ENCODE measurements at regions not wholly inside any gene's neighbourhood (a gene's known extent, or its start where the extent isn't known, plus 50 kb on each side); places are given as distances from the start of the nearest gene placed in this dataset.

GRCh38 chr12:127294651-127295210 lies 972.2 kb upstream of the TMEM132C start:
- no peaks in the 10 kb centered on the region for H3K36me3 ChIP-seq (ENCODE audit: insufficient read depth, low read length)
- no peaks in the 10 kb centered on the region for H3K9me3 ChIP-seq (ENCODE audit: low read length)
- H3K27ac ChIP-seq (ENCODE audit: low read length), result no peak overlapping the region
- H3K4me2 ChIP-seq (ENCODE audit: low read length), result no peak overlapping the region
- H3K4me3 ChIP-seq (ENCODE audit: low read length), result no peak overlapping the region
- no peaks in the 10 kb centered on the region for H3F3A ChIP-seq (ENCODE audit: insufficient read depth, low read length, poor library complexity, severe bottlenecking)
- no peaks in the 10 kb centered on the region for H3K9me2 ChIP-seq (ENCODE audit: insufficient read depth, low read length)
- no peaks in the 10 kb centered on the region for H4K20me1 ChIP-seq (ENCODE audit: insufficient read depth)
- H2AFZ ChIP-seq (ENCODE audit: low read depth, low read length), result no peak overlapping the region
- TF ChIP-seq TAF1 (IDR thresholded peaks at IDR 0.05; ENCODE audit: low read depth) (no peak), CTCF (IDR thresholded peaks at IDR 0.05; ENCODE audit: poor library complexity, severe bottlenecking) (no peak), EP300 (conservative IDR thresholded peaks at IDR 0.05; ENCODE audit: poor library complexity, severe bottlenecking) (no peak), REST (IDR thresholded peaks at IDR 0.05; ENCODE audit: borderline replicate concordance) (no peak), SMC3 (conservative IDR thresholded peaks at IDR 0.05; ENCODE audit: poor library complexity) (no peak), RAD21 (conservative IDR thresholded peaks at IDR 0.05) (no peak), POLR2AphosphoS5 (IDR thresholded peaks at IDR 0.05) (no peak), MXI1 (conservative IDR thresholded peaks at IDR 0.05; ENCODE audit: poor library complexity, severe bottlenecking) (no peak), EZH2 (IDR thresholded peaks at IDR 0.05; ENCODE audit: borderline replicate concordance, insufficient read depth, low read length, poor library complexity, severe bottlenecking) (no peak)
- H3K27me3 ChIP-seq (ENCODE audit: insufficient read depth, low read depth, low read length), result no peaks in the 10 kb centered on the region
- H3K79me2 ChIP-seq (replicated peaks; ENCODE audit: insufficient read depth, low read length), result no peaks in the 10 kb centered on the region
- no peak overlapping the region for H3K9ac ChIP-seq (ENCODE audit: low read length)

GRCh38 chr12:127295630-127296029 lies 971.3 kb upstream of the TMEM132C start:
- H3F3A ChIP-seq (ENCODE audit: insufficient read depth, low read length, poor library complexity, severe bottlenecking), result no peaks in the 10 kb centered on the region
- no peaks in the 10 kb centered on the region for H3K9me3 ChIP-seq (ENCODE audit: low read length)

More at GRCh38 chr12:127295630-127296029, 971.3 kb upstream of the TMEM132C start:
- Histone ChIP-seq H4K20me1 (ENCODE audit: insufficient read depth) (no peaks in the 10 kb centered on the region), H3K36me3 (ENCODE audit: insufficient read depth, low read length) (no peaks in the 10 kb centered on the region), H3K27me3 (ENCODE audit: insufficient read depth, low read depth, low read length) (no peaks in the 10 kb centered on the region), H2AFZ (ENCODE audit: low read depth, low read length) (no peak overlapping the region), H3K79me2 (replicated peaks; ENCODE audit: insufficient read depth, low read length) (no peaks in the 10 kb centered on the region), H3K9ac (ENCODE audit: low read length) (no peak overlapping the region), H3K27ac (ENCODE audit: low read length) (no peak overlapping the region), H3K9me2 (ENCODE audit: insufficient read depth, low read length) (no peaks in the 10 kb centered on the region), H3K4me3 (ENCODE audit: low read length) (no peak overlapping the region), H3K4me2 (ENCODE audit: low read length) (no peak overlapping the region)
- TF ChIP-seq EZH2 (IDR thresholded peaks at IDR 0.05; ENCODE audit: borderline replicate concordance, insufficient read depth, low read length, poor library complexity, severe bottlenecking) (no peak), TAF1 (IDR thresholded peaks at IDR 0.05; ENCODE audit: low read depth) (no peak), CTCF (IDR thresholded peaks at IDR 0.05; ENCODE audit: poor library complexity, severe bottlenecking) (no peak), POLR2AphosphoS5 (IDR thresholded peaks at IDR 0.05) (no peak)
